Glomerular visceral epithelial cell (primary cell): ENCODE measurements at regions not wholly inside any gene's neighbourhood (a gene's known extent, or its start where the extent isn't known, plus 50 kb on each side); places are given as distances from the start of the nearest gene placed in this dataset.

Experiments used
- DNase-seq: peaks from one replicate; pipeline ENCODE4 v3.0.0-alpha.2; 2016; ENCODE audit errors: extremely low spot score

- DNase-seq, result no peak
Measured at GRCh38 chr7:19210893-19211413, 65.7 kb upstream of the FERD3L start.

- DNase-seq, result no peak
Measured at GRCh38 chr7:19209166-19209696, 64.0 kb upstream of the FERD3L start.

- no peak for DNase-seq
Measured at GRCh38 chr7:19206721-19207120, 61.5 kb upstream of the FERD3L start.

GRCh38 chr7:19203686-19204085 is 58.5 kb upstream of the FERD3L start:
- DNase-seq, result no peak

- DNase-seq, result no peak
Measured at GRCh38 chr7:19202599-19202998, 57.4 kb upstream of the FERD3L start.
